Ishikawa (cell line): ENCODE measurements at regions not wholly inside any gene's neighbourhood (a gene's known extent, or its start where the extent isn't known, plus 50 kb on each side); places are given as distances from the start of the nearest gene placed in this dataset.

Source experiments
- CEBPB ChIP-seq: IDR thresholded peaks from 2 replicates; pipeline ENCODE4 v1.6.1; 2012
- CREB1 ChIP-seq: IDR thresholded peaks from 2 replicates; pipeline ENCODE4 v1.6.1; 2012; ENCODE audit warnings: low read depth
- EGR1 ChIP-seq: IDR thresholded peaks from 2 replicates; pipeline ENCODE4 v1.6.1; 2012
- EP300 ChIP-seq: IDR thresholded peaks from 2 replicates; pipeline ENCODE4 v1.6.1; 2012; ENCODE audit warnings: borderline replicate concordance
- FOXM1 ChIP-seq: IDR thresholded peaks from 2 replicates; pipeline ENCODE4 v1.6.1; 2012; ENCODE audit warnings: low read depth, borderline replicate concordance
- MAX ChIP-seq: IDR thresholded peaks from 2 replicates; pipeline ENCODE4 v1.6.1; 2012
- NFIC ChIP-seq: IDR thresholded peaks from 2 replicates; pipeline ENCODE4 v1.6.1; 2012
- RAD21 ChIP-seq: IDR thresholded peaks from 2 replicates; pipeline ENCODE4 v1.6.1; 2012; ENCODE audit warnings: low read depth
- REST ChIP-seq: IDR thresholded peaks from 2 replicates; pipeline ENCODE4 v1.6.1; 2012; ENCODE audit warnings: low read depth, mild to moderate bottlenecking
- TCF12 ChIP-seq: IDR thresholded peaks from 2 replicates; pipeline ENCODE4 v1.6.1; 2012; ENCODE audit warnings: low read depth
- TEAD4 ChIP-seq: IDR thresholded peaks from 2 replicates; pipeline ENCODE4 v1.6.1; 2012
- USF1 ChIP-seq: IDR thresholded peaks from 2 replicates; pipeline ENCODE4 v1.6.1; 2012
- YY1 ChIP-seq: IDR thresholded peaks from 2 replicates; pipeline ENCODE4 v1.6.1; 2012; ENCODE audit warnings: low read depth
- ZBTB7A ChIP-seq: IDR thresholded peaks from 2 replicates; pipeline ENCODE4 v1.6.1; 2012; ENCODE audit warnings: low read depth

GRCh38 chr4:159015841-159016240 lies 87.0 kb upstream of the RAPGEF2 start:
- no peak for TF ChIP-seq TEAD4
- TF ChIP-seq USF1: no peak
- no peak for TF ChIP-seq NFIC

GRCh38 chr4:159016593-159017024 lies 86.3 kb upstream of the RAPGEF2 start:
- TF ChIP-seq MAX: 0 out of 2 replicates have a peak, but pooled peaks have one; percentile 19
- no peak for TF ChIP-seq EGR1
- TF ChIP-seq FOXM1: no peak; the same call in 1 of the 2 replicates
- TF ChIP-seq EP300: 0 out of 2 replicates have a peak, but pooled peaks have one; percentile 22
- peak; percentile 58; the same call in 1 of the 2 replicates for TF ChIP-seq TEAD4
- TF ChIP-seq CEBPB: no peak
- no peak for TF ChIP-seq NFIC
- no peak for TF ChIP-seq YY1
- no peak for TF ChIP-seq ZBTB7A
- peak; percentile 64 for TF ChIP-seq TCF12
- peak; percentile 49 for TF ChIP-seq RAD21
- TF ChIP-seq REST: no peak
- TF ChIP-seq CREB1: no peak

GRCh38 chr4:159017323-159018026 lies 85.4 kb upstream of the RAPGEF2 start:
- TF ChIP-seq RAD21: no peak
- TF ChIP-seq EGR1: no peak
- no peak for TF ChIP-seq MAX
- no peak for TF ChIP-seq ZBTB7A
- no peak for TF ChIP-seq CREB1

- no peak for TF ChIP-seq CREB1
- no peak for TF ChIP-seq ZBTB7A
- no peak for TF ChIP-seq REST
- no peak for TF ChIP-seq FOXM1
Observed at GRCh38 chr4:159018062-159018629, 84.7 kb upstream of the RAPGEF2 start.

GRCh38 chr4:159019356-159019755 lies 83.5 kb upstream of the RAPGEF2 start:
- TF ChIP-seq EGR1: no peak
- no peak for TF ChIP-seq EP300
- no peak for TF ChIP-seq NFIC
- TF ChIP-seq YY1: no peak
- no peak for TF ChIP-seq ZBTB7A
- no peak for TF ChIP-seq USF1
- TF ChIP-seq CEBPB: no peak
- TF ChIP-seq FOXM1: no peak

GRCh38 chr4:159021597-159022385 lies 81.1 kb upstream of the RAPGEF2 start:
- no peak for TF ChIP-seq ZBTB7A
- no peak for TF ChIP-seq EP300
- no peak for TF ChIP-seq MAX
- no peak for TF ChIP-seq RAD21
- TF ChIP-seq TEAD4: no peak
- TF ChIP-seq FOXM1: no peak
- TF ChIP-seq YY1: no peak
- TF ChIP-seq EGR1: no peak
- no peak for TF ChIP-seq NFIC
